Subcutaneous abdominal adipose tissue (tissue), 5 donors: ENCODE measurements at regions not wholly inside any gene's neighbourhood (a gene's known extent, or its start where the extent isn't known, plus 50 kb on each side); places are given as distances from the start of the nearest gene placed in this dataset.

ENCODE experiments used
- H3K27ac ChIP-seq: one replicate; pipeline ENCODE4 v1.7.0; 2013; ENCODE audit warnings: low read depth, mild to moderate bottlenecking, inconsistent platforms, low read length, moderate library complexity
- H3K27me3 ChIP-seq, 5 donors: one replicate each; pipeline ENCODE4 v1.7.0; 2013; ENCODE audit warnings: low read length in 5 of 5, inconsistent platforms in 1 of 5; ENCODE audit not compliant: control insufficient read depth in 5 of 5, insufficient read depth in 4 of 5
- H3K36me3 ChIP-seq, 5 donors: one replicate each; pipeline ENCODE4 v1.7.0; 2013; ENCODE audit warnings: low read length in 5 of 5; ENCODE audit not compliant: control insufficient read depth in 5 of 5, insufficient read depth in 5 of 5
- H3K4me1 ChIP-seq, 5 donors: one replicate each; pipeline ENCODE4 v1.7.0; 2013; ENCODE audit warnings: low read length in 5 of 5, mild to moderate bottlenecking in 3 of 5, moderate library complexity in 1 of 5; ENCODE audit not compliant: control insufficient read depth in 5 of 5, insufficient read depth in 5 of 5
- H3K4me3 ChIP-seq, 5 donors: one replicate each; pipeline ENCODE4 v1.7.0; 2013; ENCODE audit warnings: low read length in 5 of 5, low read depth in 1 of 5
- H3K9ac ChIP-seq, 5 donors: one replicate each; pipeline ENCODE4 v1.7.0; 2013; ENCODE audit warnings: low read length in 5 of 5, mild to moderate bottlenecking in 4 of 5, moderate library complexity in 3 of 5
- H3K9me3 ChIP-seq, 5 donors: one replicate each; pipeline ENCODE4 v1.7.0; 2013; ENCODE audit warnings: low read length in 5 of 5; ENCODE audit not compliant: control insufficient read depth in 5 of 5
- donor health status: healthy.
- donor health status: healthy.
- donor health status: healthy.
- donor health status: healthy.
- donor health status: healthy.

GRCh38 chr5:143898381-143898780 lies 86.4 kb downstream of the HMHB1 start:
- Histone ChIP-seq H3K9ac (no peak overlapping the region), H3K27ac (no peak overlapping the region), H3K27me3 (no peaks in the 10 kb centered on the region), H3K9me3 (no peaks in the 10 kb centered on the region), H3K4me1 (peaks cover 0 to 3% (median 0%) of the 10 kb centered on the region in 5 donors), H3K4me3 (no peak overlapping the region), H3K36me3 (no peaks in the 10 kb centered on the region)

DNA sequence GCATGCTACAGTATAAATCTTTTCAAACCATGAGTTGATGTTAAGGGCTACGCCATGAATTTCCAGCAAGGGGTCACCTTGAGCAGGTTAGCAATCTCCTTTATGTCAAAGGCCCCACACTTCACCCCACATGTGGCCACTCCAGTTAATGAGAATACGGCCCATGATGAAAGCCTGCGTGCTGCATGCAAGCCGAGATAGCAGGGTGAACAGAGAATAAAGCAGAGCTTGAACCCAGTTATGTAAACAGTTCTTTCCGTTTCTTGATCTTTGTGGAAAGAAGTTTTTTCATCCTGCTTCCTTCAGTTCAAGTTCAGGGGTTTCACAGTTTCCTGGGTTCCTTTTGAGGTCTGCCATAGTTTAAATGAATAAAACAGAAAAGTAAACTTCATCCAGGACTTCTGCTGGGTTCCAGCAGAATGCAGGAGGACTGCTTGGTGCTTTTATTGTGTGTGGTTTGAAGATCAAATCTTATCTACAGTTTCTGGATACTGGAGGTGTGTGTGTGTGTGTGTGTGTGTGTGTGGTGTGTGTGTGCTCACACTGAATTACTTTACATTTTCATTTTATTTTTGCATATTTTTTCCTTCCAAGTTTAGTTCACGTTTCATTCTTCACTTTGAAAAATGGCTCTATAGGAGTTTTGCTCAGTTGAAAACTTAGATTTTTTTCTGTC lies 87.1 kb downstream of the HMHB1 start:
- H3K4me3 ChIP-seq: no peak overlapping the region
- no peaks in the 10 kb centered on the region for H3K27me3 ChIP-seq
- H3K4me1 ChIP-seq: peaks cover 0 to 3% (median 0%) of the 10 kb centered on the region in 5 donors
- H3K27ac ChIP-seq: no peak overlapping the region
- no peaks in the 10 kb centered on the region for H3K36me3 ChIP-seq
- H3K9me3 ChIP-seq: no peaks in the 10 kb centered on the region
- H3K9ac ChIP-seq: no peak overlapping the region

DNA sequence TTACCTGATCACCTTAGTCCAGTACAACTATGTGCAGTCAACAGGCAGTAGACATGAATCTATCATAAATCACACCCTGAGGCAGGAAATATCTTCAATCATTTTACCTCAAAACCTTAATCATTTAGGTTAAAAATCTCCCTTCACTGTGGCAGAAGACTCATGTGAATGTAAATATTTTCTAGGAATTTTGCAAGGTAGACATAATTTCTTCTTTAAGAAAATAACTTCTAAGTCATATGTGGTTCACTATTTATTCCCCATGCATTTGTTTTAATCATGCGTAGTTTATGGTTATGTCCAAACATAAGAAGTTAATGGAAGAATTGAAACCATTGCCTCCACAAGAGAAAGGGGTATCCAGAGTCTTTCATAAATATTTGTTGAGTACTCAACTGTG lies 97.0 kb downstream of the HMHB1 start:
- no peak overlapping the region for H3K27ac ChIP-seq
- H3K9ac ChIP-seq: no peak overlapping the region
- no peaks in the 10 kb centered on the region for H3K36me3 ChIP-seq
- H3K4me3 ChIP-seq: no peak overlapping the region
- no peaks in the 10 kb centered on the region for H3K4me1 ChIP-seq
- H3K27me3 ChIP-seq: peaks cover 0 to 3% (median 0%) of the 10 kb centered on the region in 5 donors
- H3K9me3 ChIP-seq: no peaks in the 10 kb centered on the region

GRCh38 chr5:143913008-143913752 lies 101.2 kb downstream of the HMHB1 start:
- no peaks in the 10 kb centered on the region for H3K4me1 ChIP-seq
- no peak overlapping the region for H3K9ac ChIP-seq
- H3K9me3 ChIP-seq: no peaks in the 10 kb centered on the region
- H3K36me3 ChIP-seq: no peaks in the 10 kb centered on the region
- H3K27me3 ChIP-seq: peaks cover 0 to 3% (median 0%) of the 10 kb centered on the region in 5 donors
- no peak overlapping the region for H3K4me3 ChIP-seq
- H3K27ac ChIP-seq: no peak overlapping the region

DNA sequence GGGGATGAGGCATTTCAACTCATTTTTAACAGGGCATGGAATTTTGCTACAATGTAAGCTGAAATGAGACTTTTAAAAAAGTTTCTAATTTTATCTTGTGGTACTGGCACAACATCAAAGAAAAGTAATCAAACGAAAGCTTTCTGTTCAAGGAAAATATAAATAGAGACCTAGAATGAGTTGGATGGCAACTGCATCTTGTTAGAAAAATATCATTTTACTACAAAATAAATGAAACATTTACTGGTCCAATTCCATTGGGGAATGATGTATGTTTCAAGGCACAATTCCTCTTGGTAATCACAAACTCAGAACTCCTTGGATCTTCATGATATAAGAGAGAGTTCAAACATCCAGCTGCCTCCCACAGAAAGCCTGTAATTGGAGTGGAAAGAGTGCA lies 102.8 kb downstream of the HMHB1 start:
- H3K4me3 ChIP-seq: no peak overlapping the region
- H3K9ac ChIP-seq: no peak overlapping the region
- H3K27ac ChIP-seq: no peak overlapping the region
- H3K4me1 ChIP-seq: no peaks in the 10 kb centered on the region
- peaks cover 0 to 3% (median 0%) of the 10 kb centered on the region in 5 donors for H3K27me3 ChIP-seq
- H3K9me3 ChIP-seq: no peaks in the 10 kb centered on the region
- H3K36me3 ChIP-seq: no peaks in the 10 kb centered on the region

- peaks cover 0 to 3% (median 0%) of the 10 kb centered on the region in 5 donors for H3K27me3 ChIP-seq
- H3K4me1 ChIP-seq: peaks cover 0 to 7% (median 0%) of the 10 kb centered on the region in 5 donors
- H3K4me3 ChIP-seq: no peak overlapping the region
- H3K36me3 ChIP-seq: no peaks in the 10 kb centered on the region
- no peak overlapping the region for H3K27ac ChIP-seq
- no peaks in the 10 kb centered on the region for H3K9me3 ChIP-seq
- H3K9ac ChIP-seq: no peak overlapping the region
Observed at GRCh38 chr5:143916451-143916850, 104.5 kb downstream of the HMHB1 start.

DNA sequence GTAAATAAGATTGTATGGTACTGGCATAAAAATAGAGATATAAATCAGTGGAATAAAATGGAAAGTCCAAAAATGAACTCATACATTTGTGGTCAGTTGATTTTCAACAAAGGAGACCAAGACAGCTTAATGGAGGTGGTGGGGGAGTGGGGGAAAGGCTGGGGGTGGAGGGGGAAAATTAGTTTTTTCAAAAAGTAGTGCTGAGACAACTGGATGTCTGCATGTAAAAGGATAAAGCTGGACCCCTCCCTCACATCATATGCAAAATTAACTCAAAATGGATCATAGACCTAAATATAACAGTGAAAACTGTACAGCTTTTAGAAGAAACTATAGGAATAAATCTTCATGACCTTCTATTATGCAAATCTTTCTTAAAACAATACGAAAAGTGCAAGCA lies 107.0 kb downstream of the HMHB1 start:
- H3K4me1 ChIP-seq: peaks cover 2 to 18% (median 3%) of the 10 kb centered on the region in 5 donors
- no peak overlapping the region for H3K4me3 ChIP-seq
- no peak overlapping the region for H3K9ac ChIP-seq
- H3K27me3 ChIP-seq: no peaks in the 10 kb centered on the region
- H3K36me3 ChIP-seq: no peaks in the 10 kb centered on the region
- H3K9me3 ChIP-seq: no peaks in the 10 kb centered on the region
- H3K27ac ChIP-seq: no peak overlapping the region

- H3K36me3 ChIP-seq: no peaks in the 10 kb centered on the region
- H3K27ac ChIP-seq: no peak overlapping the region
- H3K4me3 ChIP-seq: no peak overlapping the region
- H3K27me3 ChIP-seq: no peaks in the 10 kb centered on the region
- no peak overlapping the region for H3K9ac ChIP-seq
- no peaks in the 10 kb centered on the region for H3K9me3 ChIP-seq
- peaks cover 2 to 18% (median 3%) of the 10 kb centered on the region in 5 donors for H3K4me1 ChIP-seq
Observed at GRCh38 chr5:143920772-143921171, 108.8 kb downstream of the HMHB1 start.

GRCh38 chr5:143921525-143922311 lies 109.8 kb downstream of the HMHB1 start:
- H3K27ac ChIP-seq: peak overlapping the region; percentile 67
- peaks cover 2 to 18% (median 3%) of the 10 kb centered on the region in 5 donors for H3K4me1 ChIP-seq
- H3K27me3 ChIP-seq: no peaks in the 10 kb centered on the region
- H3K4me3 ChIP-seq: no peak overlapping the region
- H3K9me3 ChIP-seq: no peaks in the 10 kb centered on the region
- no peak overlapping the region for H3K9ac ChIP-seq
- H3K36me3 ChIP-seq: no peaks in the 10 kb centered on the region

DNA sequence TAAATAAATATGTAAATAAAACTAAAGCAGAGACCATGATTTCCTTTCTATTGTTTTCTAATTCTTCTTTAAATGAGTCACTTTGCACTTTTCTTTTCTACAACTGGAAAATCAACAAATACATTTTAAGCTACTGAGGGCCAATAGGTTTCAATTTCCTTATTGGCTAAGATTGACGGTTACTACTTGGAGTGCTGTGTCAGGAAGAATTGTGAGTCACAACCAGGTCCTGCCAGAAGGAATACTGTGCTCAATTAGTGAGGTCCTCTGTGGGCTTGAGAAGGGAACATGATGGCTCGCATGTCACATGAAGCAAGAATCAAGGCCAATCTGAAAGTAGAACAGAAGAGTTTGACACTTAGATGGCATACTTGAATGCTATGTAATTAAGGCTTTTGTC lies 110.8 kb downstream of the HMHB1 start:
- H3K9me3 ChIP-seq: no peaks in the 10 kb centered on the region
- no peaks in the 10 kb centered on the region for H3K36me3 ChIP-seq
- peaks cover 2 to 18% (median 3%) of the 10 kb centered on the region in 5 donors for H3K4me1 ChIP-seq
- H3K27me3 ChIP-seq: no peaks in the 10 kb centered on the region
- H3K27ac ChIP-seq: peak overlapping the region; percentile 67
- H3K9ac ChIP-seq: no peak overlapping the region
- no peak overlapping the region for H3K4me3 ChIP-seq
